Mammary epithelial cell (primary cell): ENCODE measurements at regions not wholly inside any gene's neighbourhood (a gene's known extent, or its start where the extent isn't known, plus 50 kb on each side); places are given as distances from the start of the nearest gene placed in this dataset.

Source experiments
- CTCF ChIP-seq, 2 donors: IDR thresholded peaks in 1 of 2; conservative IDR thresholded peaks in 1 of 2; 2 replicates each; pipeline ENCODE4 v1.5.1; 2011 to 2012; ENCODE audit warnings: inconsistent platforms in 2 of 2, low read length in 2 of 2, mild to moderate bottlenecking in 2 of 2, control low read depth in 1 of 2, low read depth in 1 of 2; ENCODE audit not compliant: insufficient read depth in 1 of 2; ENCODE audit errors: extremely low read depth in 1 of 2
- EZH2 ChIP-seq: IDR thresholded peaks from 2 replicates; pipeline ENCODE4 v1.6.1; 2012; ENCODE audit warnings: low read length, inconsistent platforms, borderline replicate concordance

GRCh38 chr6:164926686-164927085, 382.7 kb downstream of the C6orf118 start:
- no peak for TF ChIP-seq EZH2
- no peak for TF ChIP-seq CTCF (conservative IDR thresholded peaks at IDR 0.05 in 1 of 2, IDR thresholded peaks at IDR 0.05 in 1 of 2; ENCODE audit: extremely low read depth in 1 of 2, insufficient read depth in 1 of 2, low read depth in 1 of 2, low read length in 2 of 2)
